Stimulated activated CD8-positive, alpha-beta memory T cell treated with anti-CD3 and anti-CD28 coated beads, Interleukin-7, amount 100 ng/mL, for 48 hours (primary cell): ENCODE measurements at regions not wholly inside any gene's neighbourhood (a gene's known extent, or its start where the extent isn't known, plus 50 kb on each side); places are given as distances from the start of the nearest gene placed in this dataset.

Source experiments
- DNase-seq, 2 donors: peaks; one replicate each; pipeline ENCODE4 v3.0.0-alpha.2; 2020; ENCODE audit warnings: low read depth in 1 of 2; ENCODE audit errors: extremely low read depth in 1 of 2

DNA sequence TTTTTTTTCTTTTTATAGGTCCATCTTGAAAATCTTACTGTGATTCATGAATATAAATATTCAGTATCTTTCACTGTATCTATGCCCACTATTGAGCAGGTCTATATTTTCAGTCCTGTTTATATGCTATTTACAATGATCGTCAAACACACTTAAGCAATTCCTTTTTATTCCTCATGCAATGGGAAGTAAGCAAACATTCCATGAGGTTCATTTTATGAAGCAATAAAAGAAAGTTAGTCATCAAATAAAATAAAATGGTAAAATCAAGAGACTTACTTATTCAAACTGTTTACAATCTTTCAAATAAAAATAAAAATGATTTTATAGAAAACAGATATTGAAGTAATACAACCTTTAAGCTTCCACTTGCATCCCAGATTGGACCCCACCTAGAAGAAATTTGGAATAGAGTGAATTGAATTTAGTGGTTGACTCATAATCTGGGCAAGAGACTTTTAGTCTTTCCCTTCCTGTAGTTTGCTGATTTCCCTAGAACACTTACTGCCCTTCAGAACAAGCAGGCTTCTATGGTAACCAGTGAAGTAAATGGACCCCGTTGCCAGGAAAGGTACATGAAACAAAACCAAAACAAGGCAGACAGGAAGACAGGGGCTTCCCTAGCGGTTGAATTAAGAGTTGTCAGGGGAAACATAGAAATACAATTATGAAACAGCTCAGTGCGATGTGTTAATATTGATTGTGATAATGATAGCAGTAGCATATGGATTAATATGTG, 241.0 kb upstream of the ATP2B1 start:
- DNase-seq: peak in 1 of 2 donors; percentile 34

DNA sequence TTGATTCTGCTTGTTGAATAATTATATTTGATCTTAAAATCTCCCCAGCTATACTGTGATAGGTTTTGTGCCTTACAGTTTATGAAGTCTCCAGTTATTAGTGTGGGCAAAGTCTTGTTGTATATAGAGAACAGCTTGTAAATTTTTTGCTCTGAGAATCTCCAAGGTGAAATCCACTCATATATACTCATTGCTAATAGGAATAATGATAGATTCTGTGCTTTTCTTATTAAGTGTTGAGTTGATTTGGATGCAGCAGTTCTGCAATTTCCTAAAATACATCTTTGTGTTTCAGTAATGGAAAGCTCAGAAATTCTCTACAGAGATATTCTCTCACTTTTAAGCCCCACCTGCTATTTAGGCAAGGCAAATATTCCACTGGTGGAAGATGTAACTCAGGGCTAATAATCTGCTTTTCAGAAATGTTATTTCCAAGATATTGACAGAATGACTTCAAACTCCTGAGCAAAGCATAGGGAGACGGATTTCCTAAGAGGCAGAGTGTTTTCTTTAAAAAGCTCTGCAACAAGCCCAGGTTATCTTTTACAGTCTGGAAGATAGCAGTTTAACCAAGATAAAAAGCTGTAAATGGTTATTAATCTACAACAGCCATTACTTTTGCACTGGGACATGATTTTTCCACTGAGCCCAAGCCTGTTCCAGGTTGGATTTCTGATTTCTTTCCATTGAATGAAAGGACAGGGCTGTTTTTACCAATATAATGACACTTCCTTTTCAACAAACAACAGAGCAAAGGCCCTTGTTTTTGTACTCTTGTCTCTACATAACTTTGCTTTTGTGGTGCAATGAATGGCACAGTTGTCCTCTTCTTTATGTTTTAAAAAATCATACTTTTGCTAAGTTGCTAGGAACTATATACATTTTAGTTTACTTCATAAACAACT, 239.9 kb upstream of the ATP2B1 start:
- no peak for DNase-seq

DNA sequence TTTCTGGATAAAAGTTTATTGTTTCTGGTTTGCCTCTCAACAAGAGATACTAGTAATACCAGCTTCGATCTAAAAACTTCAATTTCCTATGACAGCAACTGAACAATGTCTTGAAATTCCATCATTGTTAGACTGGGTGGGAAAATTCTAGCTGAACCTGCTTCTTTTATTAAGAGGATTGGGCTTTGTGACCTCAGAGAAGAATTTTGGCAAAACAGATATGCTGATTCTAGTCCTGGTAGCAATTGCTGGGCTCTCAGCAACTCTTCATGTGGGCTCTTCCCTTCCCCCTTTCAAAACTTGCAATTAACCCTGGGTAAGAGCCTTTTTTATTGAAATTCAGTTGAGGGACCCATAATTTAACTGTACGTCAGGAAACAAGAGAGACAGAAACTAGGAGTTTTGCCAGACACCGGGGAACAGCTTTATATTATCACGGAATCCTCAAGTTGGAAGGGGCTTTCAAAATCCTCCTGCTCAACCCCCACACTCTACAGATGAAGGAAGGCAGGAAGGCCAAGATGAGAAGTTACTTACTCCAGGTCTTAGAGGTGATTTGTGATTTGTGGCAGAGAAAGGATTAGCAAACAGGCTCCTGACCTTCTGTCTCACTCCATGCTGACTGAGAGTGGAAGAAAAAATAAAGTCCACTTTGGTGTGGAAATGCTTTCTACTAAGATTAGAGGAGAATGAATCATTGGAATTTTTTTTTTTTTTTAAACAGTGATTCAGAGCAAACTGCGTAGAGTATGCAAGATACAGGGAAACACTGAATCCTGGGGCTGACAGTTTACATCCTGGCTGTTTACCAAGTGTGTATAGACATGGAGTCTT, 239.0 kb upstream of the ATP2B1 start:
- no peak for DNase-seq

DNA sequence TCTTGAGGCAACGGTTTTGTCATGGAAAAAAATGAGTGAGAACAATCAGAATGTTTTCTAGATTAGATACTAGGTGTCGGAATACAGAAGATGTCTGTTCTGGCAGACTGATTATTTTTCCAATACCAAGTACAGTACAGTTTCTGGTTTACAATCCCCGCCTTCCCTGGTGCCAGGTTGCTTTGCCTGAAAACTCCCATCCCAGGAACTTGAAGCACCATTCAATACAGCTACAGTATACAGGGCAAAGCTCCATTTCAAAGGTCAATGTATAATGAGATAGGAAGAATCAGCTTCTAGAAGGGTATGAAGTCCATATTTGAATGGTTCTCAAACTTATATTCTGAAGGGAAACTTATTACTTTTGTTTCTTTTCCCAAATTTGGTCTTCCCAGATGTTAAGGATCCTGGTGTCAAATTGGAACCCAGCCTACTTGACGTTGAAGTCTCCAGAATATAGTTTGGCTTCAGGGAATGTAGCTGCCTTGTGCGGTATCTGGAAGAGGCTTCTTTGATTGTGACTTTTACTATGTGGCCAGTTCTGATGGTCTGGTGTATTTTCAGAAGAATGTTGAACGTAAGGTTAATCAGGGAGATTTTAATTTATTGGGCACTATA, 238.0 kb upstream of the ATP2B1 start:
- DNase-seq: no peak

DNA sequence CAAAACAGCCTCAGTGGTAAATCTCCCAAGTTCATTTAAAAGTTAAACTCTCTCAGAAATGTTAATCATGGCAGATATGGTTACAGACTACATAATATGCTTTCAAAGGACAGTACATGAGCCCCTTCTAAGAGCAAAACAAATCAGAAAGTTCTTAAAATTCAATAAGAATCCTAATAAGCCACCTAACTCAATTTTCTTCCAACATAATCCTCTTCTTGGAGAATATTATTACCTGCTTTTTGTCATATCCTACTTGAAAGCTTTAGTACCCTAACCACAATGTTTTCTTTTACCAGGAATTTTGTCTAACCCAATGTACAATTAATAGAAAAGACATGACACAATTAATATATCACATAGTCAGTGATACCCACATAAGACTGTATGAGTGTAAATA, 236.5 kb upstream of the ATP2B1 start:
- no peak for DNase-seq

DNA sequence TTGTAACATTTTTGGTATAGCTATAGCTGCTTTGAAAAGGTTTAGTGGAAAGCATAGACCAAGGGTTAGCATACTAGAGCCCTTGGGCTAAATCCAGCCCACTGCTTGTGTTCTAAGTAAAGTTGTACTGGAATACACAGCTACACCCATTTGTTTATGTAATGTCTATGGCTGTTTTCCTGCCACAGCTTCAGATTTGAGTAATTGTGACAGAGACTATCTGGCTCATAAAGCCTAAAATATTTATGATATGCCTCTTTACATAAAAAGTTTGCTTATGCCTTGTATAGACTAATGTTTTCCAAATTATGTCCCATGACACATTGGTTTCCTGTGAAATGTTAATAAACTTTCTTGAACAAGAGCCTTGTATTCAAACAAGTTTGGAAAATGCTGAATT, 234.8 kb upstream of the ATP2B1 start:
- no peak for DNase-seq

DNA sequence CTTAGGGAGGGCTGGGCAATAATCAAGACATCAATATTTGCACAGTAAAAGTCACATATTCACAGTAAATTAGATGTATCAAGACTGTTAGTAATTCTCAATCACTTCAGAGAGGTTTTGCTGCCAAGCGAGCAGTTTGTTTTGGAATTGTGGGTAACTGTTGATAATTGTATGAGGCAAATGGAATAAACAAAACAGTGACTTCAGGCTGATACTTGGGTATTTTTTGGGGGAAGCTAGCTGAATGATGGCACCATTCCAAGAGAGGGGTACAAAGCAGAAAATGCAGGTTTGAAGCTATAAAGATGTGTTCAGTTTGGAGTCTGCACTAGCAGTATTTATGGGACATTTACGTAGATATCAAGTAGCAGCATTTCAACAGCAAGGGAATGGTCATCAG, 232.8 kb upstream of the ATP2B1 start:
- no peak for DNase-seq

DNA sequence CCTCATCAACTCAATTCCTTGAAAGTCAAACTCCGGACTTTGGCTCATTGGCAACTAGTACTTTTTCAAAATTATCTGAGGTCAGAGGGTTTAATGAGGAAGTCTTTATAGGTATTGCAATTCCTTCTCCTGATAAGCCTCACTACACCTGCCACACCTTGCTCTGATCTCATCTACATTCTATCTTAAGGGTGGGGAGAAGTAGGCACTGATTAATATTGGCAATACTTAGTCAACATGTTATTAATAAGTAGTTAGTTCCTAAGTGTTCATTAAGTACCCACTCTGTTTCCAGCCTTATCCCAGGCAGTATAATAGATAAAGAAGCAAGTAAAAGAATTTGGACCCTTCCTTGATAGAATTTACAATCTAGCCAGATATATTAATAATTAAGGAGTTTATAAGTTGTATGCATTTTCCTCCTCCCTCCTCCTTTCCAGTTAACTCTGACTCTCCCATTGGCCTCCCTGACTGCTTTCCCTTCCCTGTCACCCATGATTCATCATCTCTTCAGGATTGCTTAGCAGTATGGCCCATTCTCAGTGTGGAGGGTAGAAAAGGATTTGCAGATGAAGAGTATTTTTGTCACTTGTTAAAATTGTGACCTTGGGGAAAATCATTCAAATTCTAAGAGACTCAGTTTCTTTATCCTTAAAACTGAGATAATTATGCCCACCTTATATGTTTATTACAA, 231.0 kb upstream of the ATP2B1 start:
- no peak for DNase-seq

DNA sequence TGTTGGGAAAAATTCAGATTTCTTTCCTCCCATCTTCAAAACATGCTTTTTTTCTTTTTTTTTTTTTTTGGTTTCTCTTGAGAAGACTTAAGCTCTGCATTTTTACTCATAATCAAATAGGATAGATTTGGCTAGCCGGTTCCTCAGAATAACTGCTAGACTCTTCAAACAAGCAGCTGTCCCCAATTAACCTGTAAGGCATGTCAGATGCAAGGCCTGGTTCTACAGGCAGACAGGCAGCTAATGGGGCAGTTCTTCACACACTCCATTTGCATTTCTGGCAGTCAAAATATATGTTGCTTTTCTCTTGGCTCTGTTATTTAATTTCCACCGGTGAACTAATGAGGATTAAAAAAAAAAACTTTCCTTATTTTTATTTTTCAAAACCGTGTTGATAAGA, 228.0 kb upstream of the ATP2B1 start:
- DNase-seq: no peak

DNA sequence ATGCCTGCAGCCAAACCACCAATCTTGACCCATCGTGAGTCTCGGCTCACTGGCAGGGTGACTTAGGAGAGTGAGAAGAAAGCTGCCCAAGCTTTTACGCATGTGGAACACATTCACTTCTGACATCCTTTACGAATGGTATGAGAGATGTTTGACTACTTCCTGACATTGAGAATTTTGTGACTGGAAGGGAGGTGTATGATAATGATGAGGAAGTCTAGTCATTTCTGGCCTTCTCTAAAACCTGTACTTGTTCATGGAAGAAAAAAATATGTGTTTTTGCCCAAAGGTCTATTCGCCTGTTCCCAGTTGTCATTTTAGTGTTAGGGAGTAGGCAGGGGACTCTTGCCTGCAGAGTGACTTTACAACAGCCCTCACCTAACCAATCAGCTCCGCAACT, 227.2 kb upstream of the ATP2B1 start:
- DNase-seq: no peak

DNA sequence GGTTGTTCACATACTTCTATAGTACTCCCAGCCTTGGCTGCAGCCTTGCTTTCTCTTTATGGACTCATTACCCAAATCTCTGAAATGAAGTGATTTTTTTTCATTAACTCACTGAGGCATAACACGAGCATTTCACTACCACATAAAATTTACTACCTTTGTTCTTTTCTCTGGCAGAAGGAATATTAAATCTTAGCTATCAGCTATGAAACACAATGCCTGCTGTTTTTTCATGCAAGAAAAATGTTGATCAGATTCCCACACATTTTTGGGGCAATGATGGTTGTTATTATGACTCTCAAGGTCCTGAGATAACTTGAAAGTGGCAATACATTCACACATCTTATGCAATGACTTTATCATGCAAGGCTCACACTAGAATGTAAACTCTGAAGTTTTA, 225.3 kb upstream of the ATP2B1 start:
- DNase-seq: no peak

DNA sequence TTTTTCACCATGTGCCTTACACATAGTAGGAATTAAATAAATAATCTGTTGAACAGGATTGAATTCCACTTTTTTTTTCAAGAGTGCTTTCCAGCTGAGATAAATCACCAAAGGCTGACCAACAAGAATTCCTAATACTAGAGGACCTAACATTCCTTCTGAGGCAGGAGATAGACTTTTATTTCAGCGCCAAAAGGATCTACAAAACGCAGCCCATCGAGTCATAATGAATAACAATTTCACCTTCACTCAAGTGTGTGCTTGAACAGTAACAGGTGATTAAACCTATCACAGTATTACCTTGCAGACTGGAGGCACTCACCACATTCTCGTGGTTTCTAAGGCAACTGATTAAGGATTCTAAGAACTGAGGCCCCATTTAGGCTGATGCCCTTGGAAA, 224.3 kb upstream of the ATP2B1 start:
- DNase-seq: no peak

DNA sequence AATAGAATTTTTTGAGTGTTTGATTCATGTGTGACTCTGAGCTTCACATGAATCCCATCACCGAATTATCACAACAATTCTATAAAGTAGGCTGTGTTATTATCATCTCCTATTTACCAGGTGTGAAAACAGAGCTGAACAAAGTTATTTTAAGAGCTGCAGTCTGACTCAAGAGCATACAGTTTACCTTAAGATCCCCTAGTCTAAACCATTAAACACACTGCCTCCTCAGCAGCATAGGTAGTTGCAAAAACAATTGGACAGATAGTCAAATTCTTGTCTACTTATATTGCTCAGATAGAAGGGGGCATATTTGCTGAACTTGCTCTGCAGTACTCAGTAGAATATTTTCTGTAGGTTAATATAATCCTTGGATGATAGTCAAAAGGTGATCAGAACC, 219.8 kb upstream of the ATP2B1 start:
- no peak for DNase-seq

DNA sequence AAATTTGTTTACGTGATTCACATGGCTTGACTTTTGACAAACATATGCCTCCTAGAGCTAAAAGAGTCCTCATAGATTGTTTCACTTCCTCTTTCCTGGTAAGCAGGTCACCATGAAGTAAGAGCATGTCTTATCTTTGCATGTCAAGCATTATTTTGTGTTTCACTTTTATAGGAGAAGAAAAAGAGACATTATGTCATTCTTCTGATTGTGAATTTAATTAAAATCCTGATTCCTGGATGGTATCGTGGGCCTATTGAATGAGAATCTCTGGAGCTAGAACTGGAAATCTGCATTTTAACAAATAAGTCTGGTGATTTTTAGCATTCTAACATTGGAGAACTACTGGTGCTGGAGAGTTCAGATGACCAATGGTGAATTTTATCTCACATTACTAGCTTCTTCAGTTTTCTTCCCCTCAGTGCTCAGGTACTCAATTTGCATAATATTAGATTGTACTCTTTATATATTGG, 218.6 kb upstream of the ATP2B1 start:
- DNase-seq: no peak

DNA sequence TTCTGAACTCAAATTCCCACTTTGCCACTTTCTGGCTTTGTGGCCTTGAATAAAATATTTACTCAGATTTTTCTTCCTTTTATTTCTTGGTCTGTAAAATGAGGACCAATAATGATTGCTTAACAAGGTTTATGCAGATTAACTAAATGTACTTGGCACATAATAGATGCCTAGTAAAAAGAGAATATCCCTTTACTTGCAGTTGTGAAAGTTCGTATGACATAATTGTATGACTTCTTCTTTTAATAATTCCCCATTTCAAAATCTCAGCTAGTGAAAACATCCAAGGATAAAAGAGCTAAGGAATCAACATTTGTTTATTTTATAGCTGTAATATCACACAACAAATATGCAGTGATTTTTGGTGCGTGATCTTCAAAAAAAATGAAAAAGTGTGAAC, 215.6 kb upstream of the ATP2B1 start:
- DNase-seq: no peak

DNA sequence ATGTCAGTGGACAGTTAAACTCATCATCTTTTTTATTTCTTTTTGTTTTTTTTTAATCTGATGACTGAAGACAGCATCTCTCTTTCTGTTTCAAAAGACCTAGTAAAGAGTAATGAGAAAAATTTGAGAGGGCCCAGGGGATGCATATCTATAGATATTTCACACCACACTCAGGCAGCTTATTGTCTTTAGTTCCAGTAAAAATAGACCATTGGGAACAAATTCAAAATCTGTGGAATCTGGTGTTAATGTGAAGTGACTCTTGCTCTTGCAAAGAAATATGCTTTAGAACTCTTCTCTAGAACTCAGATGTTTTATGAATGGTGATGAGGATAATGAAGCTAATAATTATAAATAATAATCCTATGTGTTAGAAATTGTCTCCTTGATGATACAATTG, 214.5 kb upstream of the ATP2B1 start:
- no peak for DNase-seq

DNA sequence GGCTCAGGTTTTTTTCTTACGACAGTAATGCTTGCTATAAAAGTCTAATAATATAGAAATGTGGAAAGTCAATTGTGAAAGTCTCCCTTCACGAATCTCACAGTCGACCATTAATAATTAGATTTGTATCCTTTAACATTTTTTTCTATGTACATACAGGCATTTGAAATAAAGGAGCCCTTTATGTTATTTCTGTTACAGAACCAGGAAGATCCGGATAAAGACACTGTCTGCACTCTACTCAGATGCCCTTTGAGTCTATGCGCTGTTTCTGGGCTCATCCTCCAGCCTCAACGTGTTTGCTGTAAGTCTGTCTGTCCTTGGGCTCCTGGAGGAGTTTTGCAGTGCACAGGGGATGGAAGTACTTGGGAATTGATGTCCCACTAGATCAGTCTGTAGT, 212.2 kb upstream of the ATP2B1 start:
- no peak for DNase-seq

DNA sequence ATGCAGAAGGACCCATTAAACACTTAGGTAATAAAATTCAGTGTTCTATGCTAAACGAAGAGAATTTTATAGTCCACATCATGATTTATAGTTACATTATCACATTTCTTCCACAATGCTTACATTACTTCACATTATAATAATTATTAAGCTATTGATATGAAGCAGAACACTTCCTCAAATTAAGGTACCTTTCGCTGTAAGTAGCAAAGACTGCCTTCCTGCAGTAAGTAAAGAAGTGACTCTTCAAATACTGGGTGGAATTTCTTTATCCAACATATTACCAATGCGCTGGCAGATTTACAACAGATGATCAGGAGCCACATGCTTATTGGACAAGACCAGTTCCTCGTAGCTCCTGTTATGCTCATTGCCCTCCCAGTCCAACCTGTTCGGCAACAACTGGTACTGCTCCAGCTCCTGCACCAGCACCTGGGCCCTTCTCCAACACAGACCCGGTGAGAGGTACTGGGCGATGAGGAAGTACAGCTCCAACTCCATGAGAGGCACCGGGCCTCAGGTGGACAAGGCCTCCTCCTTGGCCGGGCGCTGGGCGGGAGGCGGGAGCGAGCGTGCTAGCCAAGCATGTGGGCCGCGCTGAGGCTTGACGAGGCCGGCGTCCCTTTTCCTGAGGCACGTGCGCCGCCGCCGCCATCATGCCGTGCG, 210.7 kb upstream of the ATP2B1 start:
- no peak for DNase-seq

DNA sequence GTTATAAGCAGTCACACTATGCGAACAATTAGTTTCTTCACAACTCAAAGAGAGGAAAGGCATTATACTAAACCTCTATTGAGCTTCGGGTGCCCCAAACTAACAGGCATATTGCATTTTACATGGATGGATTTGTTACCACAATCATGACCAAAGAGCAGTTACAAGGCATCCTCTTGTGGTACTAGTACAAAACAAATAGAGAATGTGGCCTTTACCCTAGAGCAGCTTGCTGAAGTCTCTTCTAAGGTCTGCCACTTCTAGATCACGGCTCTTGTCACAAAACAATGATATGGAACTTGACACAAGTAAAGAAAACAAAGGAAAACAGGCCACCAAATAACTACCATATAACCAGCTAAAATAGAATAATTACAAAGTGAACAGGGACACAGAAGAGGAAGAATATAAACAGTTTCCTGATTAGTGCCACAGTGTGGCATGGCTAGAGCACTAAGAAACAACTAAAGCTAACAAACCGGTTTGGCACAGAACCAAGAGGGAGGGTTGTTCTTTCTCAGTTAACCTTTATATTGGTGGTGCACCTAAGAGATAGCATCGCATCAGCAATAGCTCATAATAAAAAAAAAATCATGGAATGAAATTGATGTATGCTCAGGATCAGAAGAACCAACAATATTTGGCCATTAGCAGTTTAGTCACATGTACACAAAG, 209.7 kb upstream of the ATP2B1 start:
- no peak for DNase-seq
